Stomach (tissue), 4 donors: ENCODE measurements at regions not wholly inside any gene's neighbourhood (a gene's known extent, or its start where the extent isn't known, plus 50 kb on each side); places are given as distances from the start of the nearest gene placed in this dataset.
"Not testable (repeated sequence)": the region's sequence is repeated elsewhere in the genome, so short reads cannot be mapped to it uniquely, and the experiment has no call there.

ENCODE experiments used
- CTCF ChIP-seq, 7 experiments: fragments of 450-650 bp in 4 of 7; fragments of 200-600 bp in 3 of 7; sonication (generic) in 3 of 7; IDR thresholded peaks; one replicate each; pipeline ENCODE4 v1.5.1; 2016 to 2019; ENCODE audit warnings: antibody characterized with exemption in 7 of 7, control low read depth in 2 of 7, mild to moderate bottlenecking in 1 of 7
- POLR2A ChIP-seq, 4 donors: fragments of 450-650 bp; IDR thresholded peaks; one replicate each; pipeline ENCODE4 v1.6.1; 2016; ENCODE audit warnings: antibody characterized with exemption in 4 of 4, control low read depth in 2 of 4, mild to moderate bottlenecking in 1 of 4, moderate library complexity in 1 of 4
- POLR2AphosphoS5 ChIP-seq, 3 donors: sonication (generic); formaldehyde crosslinking; IDR thresholded peaks; one replicate each; pipeline ENCODE4 v1.6.1; 2016; ENCODE audit warnings: antibody characterized with exemption in 3 of 3

- not testable (repeated sequence) for TF ChIP-seq POLR2A, CTCF, POLR2AphosphoS5 (IDR thresholded peaks at IDR 0.05)
These were observed 193.1 kb upstream of the STAC start for GRCh38 chr3:36187197-36187596.
